Upper lobe of right lung (tissue), 1 donor: ENCODE measurements at regions not wholly inside any gene's neighbourhood (a gene's known extent, or its start where the extent isn't known, plus 50 kb on each side); places are given as distances from the start of the nearest gene placed in this dataset.

Experiments
- ATAC-seq: fragments of 200-7000 bp; cut with Tn5 transposase; one replicate; pipeline ENCODE4 v1.9.1; 2020; ENCODE audit warnings: mild to moderate bottlenecking, moderate library complexity
- DNase-seq: peaks from one replicate; pipeline ENCODE4 v3.0.0-alpha.2; 2020
- H3K27ac ChIP-seq: fragments of 200-600 bp; one replicate; pipeline ENCODE4 v1.8.0; 2022
- H3K27me3 ChIP-seq: fragments of 200-600 bp; one replicate; pipeline ENCODE4 v1.8.0; 2022; ENCODE audit warnings: mild to moderate bottlenecking
- H3K36me3 ChIP-seq: fragments of 200-600 bp; one replicate; pipeline ENCODE4 v1.8.0; 2022
- H3K4me1 ChIP-seq: fragments of 200-600 bp; one replicate; pipeline ENCODE4 v1.8.0; 2022
- H3K4me3 ChIP-seq: fragments of 200-600 bp; one replicate; pipeline ENCODE4 v1.8.0; 2022; ENCODE audit warnings: mild to moderate bottlenecking
- H3K9me3 ChIP-seq: fragments of 200-600 bp; one replicate; pipeline ENCODE4 v1.8.0; 2022
- intact Hi-C: fragments of 100-400 bp; cut with DNase I; formaldehyde crosslinking; loops from one replicate; pipeline ENCODE4 v1.11.0; 2022
- TF ChIP-seq, protein P1 (sequence below): fragments of 200-600 bp; IDR thresholded peaks from one replicate; pipeline ENCODE4 v1.8.0; 2022; ENCODE audit warnings: antibody characterized with exemption
- donor health status: DM: no; HTN: yes; CAD: no; lungs with severe emphysema.

DNA sequence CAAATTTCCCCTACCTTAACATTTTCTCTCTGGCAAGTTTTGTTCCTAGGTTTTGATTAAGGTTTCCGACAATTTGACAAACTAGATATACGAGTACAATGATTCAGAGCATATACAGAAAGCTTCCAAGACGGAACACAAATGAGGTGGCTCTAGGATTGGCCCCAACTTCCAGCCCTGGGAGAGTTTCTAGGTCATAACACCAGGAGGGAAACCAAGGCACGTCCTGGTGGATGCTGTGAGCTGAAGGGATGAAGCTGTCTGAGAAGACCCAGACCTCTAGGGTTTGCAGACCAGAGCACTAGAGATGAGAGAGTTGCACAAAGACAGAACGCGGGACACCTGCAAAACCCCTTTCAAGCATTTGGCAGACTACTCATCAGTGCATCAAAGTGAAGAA lies 51.5 kb upstream of the CAND1 start:
- Histone ChIP-seq H3K4me3 (no peak overlapping the region), H3K36me3 (no peaks in the 10 kb centered on the region), H3K9me3 (no peaks in the 10 kb centered on the region), H3K27me3 (no peaks in the 10 kb centered on the region), H3K4me1 (no peaks in the 10 kb centered on the region), H3K27ac (no peak overlapping the region)
- ATAC-seq (no peak), DNase-seq (no peak)
- TF ChIP-seq, protein P1, sequence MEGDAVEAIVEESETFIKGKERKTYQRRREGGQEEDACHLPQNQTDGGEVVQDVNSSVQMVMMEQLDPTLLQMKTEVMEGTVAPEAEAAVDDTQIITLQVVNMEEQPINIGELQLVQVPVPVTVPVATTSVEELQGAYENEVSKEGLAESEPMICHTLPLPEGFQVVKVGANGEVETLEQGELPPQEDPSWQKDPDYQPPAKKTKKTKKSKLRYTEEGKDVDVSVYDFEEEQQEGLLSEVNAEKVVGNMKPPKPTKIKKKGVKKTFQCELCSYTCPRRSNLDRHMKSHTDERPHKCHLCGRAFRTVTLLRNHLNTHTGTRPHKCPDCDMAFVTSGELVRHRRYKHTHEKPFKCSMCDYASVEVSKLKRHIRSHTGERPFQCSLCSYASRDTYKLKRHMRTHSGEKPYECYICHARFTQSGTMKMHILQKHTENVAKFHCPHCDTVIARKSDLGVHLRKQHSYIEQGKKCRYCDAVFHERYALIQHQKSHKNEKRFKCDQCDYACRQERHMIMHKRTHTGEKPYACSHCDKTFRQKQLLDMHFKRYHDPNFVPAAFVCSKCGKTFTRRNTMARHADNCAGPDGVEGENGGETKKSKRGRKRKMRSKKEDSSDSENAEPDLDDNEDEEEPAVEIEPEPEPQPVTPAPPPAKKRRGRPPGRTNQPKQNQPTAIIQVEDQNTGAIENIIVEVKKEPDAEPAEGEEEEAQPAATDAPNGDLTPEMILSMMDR: no peak
- intact Hi-C loops: no loop called here
